GM12891 (cell line): ENCODE measurements at regions not wholly inside any gene's neighbourhood (a gene's known extent, or its start where the extent isn't known, plus 50 kb on each side); places are given as distances from the start of the nearest gene placed in this dataset.

Source experiments
- PAX5 ChIP-seq: IDR thresholded peaks from 2 replicates; pipeline ENCODE4 v1.6.1; 2011; ENCODE audit warnings: low read length, moderate library complexity, mild to moderate bottlenecking; ENCODE audit not compliant: insufficient read depth, severe bottlenecking
- POLR2A ChIP-seq: IDR thresholded peaks from 2 replicates; pipeline ENCODE4 v1.6.1; 2011; ENCODE audit warnings: low read depth, low read length, control low read depth
- POLR2AphosphoS5 ChIP-seq: IDR thresholded peaks from 2 replicates; pipeline ENCODE4 v1.6.1; 2011; ENCODE audit warnings: low read depth, low read length, control low read depth
- SPI1 ChIP-seq: IDR thresholded peaks from 2 replicates; pipeline ENCODE4 v1.6.1; 2011; ENCODE audit warnings: low read depth, low read length, control low read depth
- TAF1 ChIP-seq: IDR thresholded peaks from 2 replicates; pipeline ENCODE4 v1.6.1; 2011; ENCODE audit warnings: low read depth, low read length, control low read depth

DNA sequence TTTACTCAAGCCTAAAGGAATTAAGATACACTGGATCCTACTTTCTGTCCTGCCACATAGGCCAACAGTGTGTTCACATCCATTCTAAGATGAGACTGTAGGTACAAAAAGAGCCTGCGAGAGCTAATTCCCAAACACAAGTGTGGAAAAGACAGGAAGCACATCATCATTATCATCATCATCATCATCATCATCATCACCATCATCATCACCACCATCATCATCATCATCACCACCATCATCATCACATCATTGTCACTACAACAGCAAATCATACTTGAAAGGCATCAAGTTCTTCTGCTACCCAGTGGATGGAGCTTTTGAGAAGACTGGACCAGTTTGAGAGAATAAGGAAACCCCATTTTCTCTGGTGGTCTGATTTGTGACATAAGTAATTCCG is 268.1 kb downstream of the HS3ST3A1 start:
- TF ChIP-seq POLR2A: no peak
- no peak for TF ChIP-seq POLR2AphosphoS5
- no peak for TF ChIP-seq TAF1
- TF ChIP-seq SPI1: no peak
- no peak for TF ChIP-seq PAX5
